ENCODE measurements at regions not wholly inside any gene's neighbourhood (a gene's known extent, or its start where the extent isn't known, plus 50 kb on each side); places are given as distances from the start of the nearest gene placed in this dataset.
"Not testable (repeated sequence)": the region's sequence is repeated elsewhere in the genome, so short reads cannot be mapped to it uniquely, and the experiment has no call there.

DNA sequence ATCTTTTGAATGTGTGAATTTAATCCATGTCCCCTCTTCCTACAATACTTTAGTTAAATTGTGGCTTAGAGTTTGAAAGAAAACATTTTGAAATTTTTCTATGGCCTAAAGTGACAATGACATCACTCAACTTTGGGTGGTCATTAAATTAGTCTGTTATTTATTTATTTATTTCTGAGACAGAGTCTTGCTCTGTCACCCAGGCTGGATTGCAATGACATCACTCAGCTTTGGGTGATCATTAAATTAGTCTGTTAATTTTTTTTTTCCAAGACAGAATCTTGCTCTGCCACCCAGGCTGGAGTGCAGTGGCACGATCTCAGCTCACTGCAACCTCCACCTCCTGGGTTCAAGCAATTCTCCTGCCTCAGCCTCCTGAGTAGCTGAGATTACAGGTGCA is 322.5 kb downstream of the SOX2 start:
- not testable (repeated sequence) for H3K4me1 ChIP-seq (ENCODE audit: control insufficient read depth, insufficient read depth, low read depth, low read length); H3K4me3 ChIP-seq (ENCODE audit: insufficient read depth in 1 of 2, low read depth in 1 of 2, low read length in 2 of 2); H4K8ac ChIP-seq (ENCODE audit: low read length); H2BK5ac ChIP-seq (ENCODE audit: low read depth, low read length, poor library complexity, severe bottlenecking); H4K91ac ChIP-seq (ENCODE audit: low read length); H3K9ac ChIP-seq (ENCODE audit: low read length); H3K79me1 ChIP-seq (replicated peaks; ENCODE audit: low read length, poor library complexity, severe bottlenecking); H2AK5ac ChIP-seq (ENCODE audit: low read length, severe bottlenecking); H3K18ac ChIP-seq (ENCODE audit: low read depth in 1 of 2, low read length in 2 of 2); DNase-seq; H3K27me3 ChIP-seq (ENCODE audit: control insufficient read depth in 1 of 2, insufficient read depth in 1 of 2, low read length in 2 of 2); H2BK12ac ChIP-seq (ENCODE audit: low read length in 2 of 2); H3K36me3 ChIP-seq (ENCODE audit: control insufficient read depth in 1 of 2, insufficient read depth in 2 of 2, low read depth in 1 of 2, low read length in 2 of 2); H3K14ac ChIP-seq (ENCODE audit: low read length in 2 of 2); H3K4me2 ChIP-seq (ENCODE audit: low read length, poor library complexity, severe bottlenecking); H2AFZ ChIP-seq (ENCODE audit: low read depth, low read length); H3K23ac ChIP-seq (ENCODE audit: low read length in 2 of 2); H2BK120ac ChIP-seq (ENCODE audit: low read depth, low read length); H3K27ac ChIP-seq (ENCODE audit: low read length, poor library complexity, severe bottlenecking); H2BK15ac ChIP-seq (ENCODE audit: low read depth, poor library complexity, severe bottlenecking); H3K9me3 ChIP-seq (ENCODE audit: control insufficient read depth, low read length); H3K4ac ChIP-seq (ENCODE audit: low read depth in 1 of 2, low read length in 2 of 2)
- WGBS = no CpG with 5 or more reads among the region's 1 CpG

DNA sequence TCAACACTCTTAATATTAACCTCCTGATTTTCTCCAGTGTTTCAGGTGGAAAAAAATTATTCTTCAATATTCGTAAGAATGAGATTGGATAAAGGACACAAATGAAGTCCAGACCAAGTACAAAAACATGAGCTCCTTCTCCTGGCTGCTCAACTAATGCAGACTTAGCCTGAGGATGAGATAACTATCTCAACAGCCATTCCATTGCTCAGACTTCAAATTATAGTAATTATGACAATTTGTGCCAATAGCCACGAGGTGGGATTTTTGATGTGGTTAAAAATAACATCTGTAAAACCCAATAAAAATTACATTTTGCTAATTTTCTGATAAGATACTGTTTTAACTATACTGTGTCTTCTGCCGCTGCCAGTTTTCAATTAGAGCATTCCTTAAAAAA is 323.6 kb downstream of the SOX2 start:
- peaks cover 4% of the 10 kb centered on the region for H3K9me3 ChIP-seq (ENCODE audit: control insufficient read depth, low read length)
- H3K4me1 ChIP-seq (ENCODE audit: control insufficient read depth, insufficient read depth, low read depth, low read length) = no peaks in the 10 kb centered on the region
- no peak overlapping the region for H2BK12ac ChIP-seq (ENCODE audit: low read length in 2 of 2)
- H2BK5ac ChIP-seq (ENCODE audit: low read depth, low read length, poor library complexity, severe bottlenecking) = no peak overlapping the region
- no peaks in the 10 kb centered on the region for H3K79me1 ChIP-seq (replicated peaks; ENCODE audit: low read length, poor library complexity, severe bottlenecking)
- no CpG with 5 or more reads among the region's 3 CpGs for WGBS
- no peak for DNase-seq
- no peak overlapping the region for H2BK120ac ChIP-seq (ENCODE audit: low read depth, low read length)
- no peak overlapping the region for H3K18ac ChIP-seq (ENCODE audit: low read depth in 1 of 2, low read length in 2 of 2)
- H2AFZ ChIP-seq (ENCODE audit: low read depth, low read length) = no peak overlapping the region
- no peak overlapping the region for H3K9ac ChIP-seq (ENCODE audit: low read length)
- no peak overlapping the region for H4K91ac ChIP-seq (ENCODE audit: low read length)
- H2AK5ac ChIP-seq (ENCODE audit: low read length, severe bottlenecking) = no peak overlapping the region
- H3K4me3 ChIP-seq (ENCODE audit: insufficient read depth in 1 of 2, low read depth in 1 of 2, low read length in 2 of 2) = no peak overlapping the region
- H3K4ac ChIP-seq (ENCODE audit: low read depth in 1 of 2, low read length in 2 of 2) = no peak overlapping the region
- no peak overlapping the region for H3K23ac ChIP-seq (ENCODE audit: low read length in 2 of 2)
- H3K27me3 ChIP-seq (ENCODE audit: control insufficient read depth in 1 of 2, insufficient read depth in 1 of 2, low read length in 2 of 2) = no peaks in the 10 kb centered on the region
- H2BK15ac ChIP-seq (ENCODE audit: low read depth, poor library complexity, severe bottlenecking) = no peak overlapping the region
- no peak overlapping the region for H3K14ac ChIP-seq (ENCODE audit: low read length in 2 of 2)
- no peak overlapping the region for H3K27ac ChIP-seq (ENCODE audit: low read length, poor library complexity, severe bottlenecking)
- no peak overlapping the region for H3K4me2 ChIP-seq (ENCODE audit: low read length, poor library complexity, severe bottlenecking)
- no peak overlapping the region for H4K8ac ChIP-seq (ENCODE audit: low read length)
- H3K36me3 ChIP-seq (ENCODE audit: control insufficient read depth in 1 of 2, insufficient read depth in 2 of 2, low read depth in 1 of 2, low read length in 2 of 2) = no peaks in the 10 kb centered on the region

DNA sequence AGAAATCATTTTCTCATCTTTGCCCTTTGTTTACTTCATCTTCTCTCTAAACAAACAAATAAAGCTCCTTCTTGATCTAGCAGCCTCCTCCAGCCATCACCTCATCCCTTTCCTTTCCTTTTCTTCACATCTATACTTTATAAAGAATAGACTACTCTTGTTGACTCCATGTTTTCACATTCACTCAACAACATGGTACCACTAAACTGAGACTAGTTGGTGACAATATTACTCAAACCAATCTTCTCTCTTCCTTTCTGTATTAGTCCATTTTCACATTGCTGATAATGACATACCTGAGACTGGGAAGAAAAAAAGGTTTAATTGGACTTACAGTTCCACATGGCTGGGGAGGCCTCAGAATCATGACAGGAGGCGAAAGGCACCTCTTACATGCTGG is 324.7 kb downstream of the SOX2 start:
- H3K4ac ChIP-seq (ENCODE audit: low read depth in 1 of 2, low read length in 2 of 2) = no peak overlapping the region
- no peak overlapping the region for H2BK5ac ChIP-seq (ENCODE audit: low read depth, low read length, poor library complexity, severe bottlenecking)
- H4K91ac ChIP-seq (ENCODE audit: low read length) = no peak overlapping the region
- H3K4me1 ChIP-seq (ENCODE audit: control insufficient read depth, insufficient read depth, low read depth, low read length) = no peaks in the 10 kb centered on the region
- no peak overlapping the region for H3K4me2 ChIP-seq (ENCODE audit: low read length, poor library complexity, severe bottlenecking)
- H2AFZ ChIP-seq (ENCODE audit: low read depth, low read length) = no peak overlapping the region
- no peak overlapping the region for H2BK15ac ChIP-seq (ENCODE audit: low read depth, poor library complexity, severe bottlenecking)
- H3K23ac ChIP-seq (ENCODE audit: low read length in 2 of 2) = no peak overlapping the region
- H2AK5ac ChIP-seq (ENCODE audit: low read length, severe bottlenecking) = no peak overlapping the region
- H3K36me3 ChIP-seq (ENCODE audit: control insufficient read depth in 1 of 2, insufficient read depth in 2 of 2, low read depth in 1 of 2, low read length in 2 of 2) = no peaks in the 10 kb centered on the region
- H3K27ac ChIP-seq (ENCODE audit: low read length, poor library complexity, severe bottlenecking) = no peak overlapping the region
- H3K9me3 ChIP-seq (ENCODE audit: control insufficient read depth, low read length) = peaks cover 4% of the 10 kb centered on the region
- H3K14ac ChIP-seq (ENCODE audit: low read length in 2 of 2) = no peak overlapping the region
- WGBS = 76% methylated on average over 1 of the region's 1 CpG
- H3K4me3 ChIP-seq (ENCODE audit: insufficient read depth in 1 of 2, low read depth in 1 of 2, low read length in 2 of 2) = no peak overlapping the region
- no peaks in the 10 kb centered on the region for H3K79me1 ChIP-seq (replicated peaks; ENCODE audit: low read length, poor library complexity, severe bottlenecking)
- H3K9ac ChIP-seq (ENCODE audit: low read length) = no peak overlapping the region
- no peak overlapping the region for H2BK12ac ChIP-seq (ENCODE audit: low read length in 2 of 2)
- no peaks in the 10 kb centered on the region for H3K27me3 ChIP-seq (ENCODE audit: control insufficient read depth in 1 of 2, insufficient read depth in 1 of 2, low read length in 2 of 2)
- no peak overlapping the region for H2BK120ac ChIP-seq (ENCODE audit: low read depth, low read length)
- no peak overlapping the region for H3K18ac ChIP-seq (ENCODE audit: low read depth in 1 of 2, low read length in 2 of 2)
- no peak overlapping the region for H4K8ac ChIP-seq (ENCODE audit: low read length)
- DNase-seq = no peak

DNA sequence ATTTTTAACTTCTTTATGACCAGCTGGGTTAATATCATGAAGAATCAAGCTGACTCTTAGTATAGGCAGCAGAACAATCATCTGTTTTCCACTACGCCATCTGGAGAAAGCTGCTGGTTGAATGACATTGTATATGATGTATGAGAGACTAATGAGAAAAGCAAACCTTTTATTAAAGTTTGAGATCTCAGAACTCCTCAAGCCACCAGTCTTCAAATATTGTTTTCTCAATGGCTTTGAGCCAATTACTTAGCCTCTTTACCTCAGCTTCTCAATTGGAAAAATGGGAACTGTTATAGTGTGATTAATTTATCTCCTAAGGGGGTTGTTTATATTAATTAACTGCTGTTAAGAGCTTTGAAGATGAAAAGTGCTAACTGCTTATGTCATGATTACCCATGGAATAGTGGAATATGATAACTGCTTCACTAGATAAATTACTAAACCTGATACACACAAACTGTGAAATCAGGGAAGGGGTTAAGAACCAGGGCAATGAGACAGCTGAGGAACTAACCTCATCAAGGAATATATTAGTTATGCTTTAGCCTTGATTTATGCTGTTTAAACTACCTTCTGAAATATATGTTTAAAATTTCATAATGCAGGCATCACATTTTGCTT is 330.1 kb downstream of the SOX2 start:
- Histone ChIP-seq H3K79me1 (replicated peaks; ENCODE audit: low read length, poor library complexity, severe bottlenecking) (no peaks in the 10 kb centered on the region), H2BK5ac (ENCODE audit: low read depth, low read length, poor library complexity, severe bottlenecking) (no peak overlapping the region), H4K91ac (ENCODE audit: low read length) (no peak overlapping the region), H3K4me2 (ENCODE audit: low read length, poor library complexity, severe bottlenecking) (no peak overlapping the region), H3K9me3 (ENCODE audit: control insufficient read depth, low read length) (peaks cover 4% of the 10 kb centered on the region), H3K14ac (ENCODE audit: low read length in 2 of 2) (no peak overlapping the region), H2AFZ (ENCODE audit: low read depth, low read length) (no peak overlapping the region), H3K27me3 (ENCODE audit: control insufficient read depth in 1 of 2, insufficient read depth in 1 of 2, low read length in 2 of 2) (no peaks in the 10 kb centered on the region), H3K18ac (ENCODE audit: low read depth in 1 of 2, low read length in 2 of 2) (no peak overlapping the region), H2BK120ac (ENCODE audit: low read depth, low read length) (no peak overlapping the region), H3K4ac (ENCODE audit: low read depth in 1 of 2, low read length in 2 of 2) (no peak overlapping the region), H3K4me1 (ENCODE audit: control insufficient read depth, insufficient read depth, low read depth, low read length) (peaks cover 2% of the 10 kb centered on the region), H3K36me3 (ENCODE audit: control insufficient read depth in 1 of 2, insufficient read depth in 2 of 2, low read depth in 1 of 2, low read length in 2 of 2) (no peaks in the 10 kb centered on the region), H3K27ac (ENCODE audit: low read length, poor library complexity, severe bottlenecking) (no peak overlapping the region), H4K8ac (ENCODE audit: low read length) (no peak overlapping the region), H2AK5ac (ENCODE audit: low read length, severe bottlenecking) (no peak overlapping the region), H3K23ac (ENCODE audit: low read length in 2 of 2) (no peak overlapping the region), H2BK15ac (ENCODE audit: low read depth, poor library complexity, severe bottlenecking) (no peak overlapping the region), H3K9ac (ENCODE audit: low read length) (no peak overlapping the region), H2BK12ac (ENCODE audit: low read length in 2 of 2) (no peak overlapping the region), H3K4me3 (ENCODE audit: insufficient read depth in 1 of 2, low read depth in 1 of 2, low read length in 2 of 2) (no peak overlapping the region)
- no peak for DNase-seq
- WGBS = no CpG with 5 or more reads among the region's 1 CpG
